Vagina (tissue), 2 donors: ENCODE measurements at regions not wholly inside any gene's neighbourhood (a gene's known extent, or its start where the extent isn't known, plus 50 kb on each side); places are given as distances from the start of the nearest gene placed in this dataset.
"Not testable (repeated sequence)": the region's sequence is repeated elsewhere in the genome, so short reads cannot be mapped to it uniquely, and the experiment has no call there.

Experiments
- DNase-seq, 2 donors: peaks; one replicate each; pipeline ENCODE4 v3.0.0-alpha.2; 2017; ENCODE audit errors: extremely low spot score in 2 of 2
- H3K27ac ChIP-seq: fragments of 200-600 bp; sonication (generic); one replicate; pipeline ENCODE4 v1.5.1; 2019
- H3K27me3 ChIP-seq: fragments of 200-600 bp; sonication (generic); one replicate; pipeline ENCODE4 v1.5.1; 2019
- H3K36me3 ChIP-seq, 2 donors: fragments of 200-600 bp; sonication (generic); one replicate each; pipeline ENCODE4 v1.5.1; 2017 to 2019
- H3K4me1 ChIP-seq: fragments of 200-600 bp; sonication (generic); one replicate; pipeline ENCODE4 v1.5.1; 2019
- H3K4me3 ChIP-seq, 2 donors: fragments of 200-600 bp; sonication (generic); 1 replicate in 1 of 2; 2 replicates in 1 of 2; pipeline ENCODE4 v1.5.1; 2016 to 2019
- H3K9me3 ChIP-seq: fragments of 200-600 bp; sonication (generic); one replicate; pipeline ENCODE4 v1.5.1; 2019
- CTCF ChIP-seq, 3 experiments: fragments of 450-650 bp in 2 of 3; fragments of 200-600 bp in 1 of 3; sonication (generic) in 1 of 3; IDR thresholded peaks; one replicate each; pipeline ENCODE4 v1.5.1; 2017 to 2019; ENCODE audit warnings: antibody characterized with exemption in 3 of 3, mild to moderate bottlenecking in 2 of 3, moderate library complexity in 2 of 3
- POLR2A ChIP-seq, 2 donors: fragments of 450-650 bp; IDR thresholded peaks; one replicate each; pipeline ENCODE4 v1.6.1; 2017; ENCODE audit warnings: antibody characterized with exemption in 2 of 2, mild to moderate bottlenecking in 2 of 2, moderate library complexity in 2 of 2
- POLR2AphosphoS5 ChIP-seq, 2 donors: sonication (generic); formaldehyde crosslinking; IDR thresholded peaks; one replicate each; pipeline ENCODE4 v1.9.0; 2017; ENCODE audit warnings: antibody characterized with exemption in 2 of 2, mild to moderate bottlenecking in 2 of 2, low read depth in 1 of 2; ENCODE audit not compliant: insufficient read depth in 1 of 2
- intact Hi-C: fragments of 100-400 bp; cut with DNase I; formaldehyde crosslinking; loops from one replicate; pipeline ENCODE4 v1.15.1; 2023

DNA sequence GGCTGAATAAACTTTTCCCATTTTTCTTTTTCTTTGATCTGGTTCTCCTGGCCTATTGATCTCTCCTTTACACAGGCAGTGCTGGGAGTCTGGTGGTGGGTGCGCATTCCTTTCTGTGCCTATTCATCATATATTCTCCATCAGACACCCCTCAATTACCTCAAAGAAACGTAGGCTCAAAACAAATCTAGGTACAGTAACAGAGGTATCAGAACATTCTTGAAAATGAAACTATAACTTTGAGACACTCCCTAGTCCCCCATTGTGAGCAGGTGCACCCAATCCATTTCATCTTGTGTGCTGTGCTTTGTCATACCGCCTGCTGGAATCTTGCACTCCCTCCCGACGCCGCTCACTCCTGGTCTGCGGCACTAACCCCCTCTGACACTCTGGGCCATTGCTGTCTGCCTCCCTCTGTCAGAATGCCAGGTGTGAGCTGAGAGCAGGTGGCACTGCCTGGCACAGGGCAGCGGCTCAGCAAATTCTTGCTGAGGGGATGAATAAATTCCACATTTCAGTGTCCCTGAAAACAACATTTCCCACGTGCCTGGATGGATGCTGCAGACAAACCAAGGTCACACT, 303.4 kb upstream of the EXOC2 start:
- no peaks in the 10 kb centered on the region for H3K27me3 ChIP-seq
- no peak overlapping the region for H3K27ac ChIP-seq
- H3K4me1 ChIP-seq = no peaks in the 10 kb centered on the region
- no peak for DNase-seq
- TF ChIP-seq CTCF (IDR thresholded peaks at IDR 0.05) (no peak), POLR2AphosphoS5 (IDR thresholded peaks at IDR 0.05; ENCODE audit: insufficient read depth in 1 of 2, low read depth in 1 of 2) (no peak), POLR2A (IDR thresholded peaks at IDR 0.05) (no peak)
- no peak overlapping the region for H3K4me3 ChIP-seq
- no peaks in the 10 kb centered on the region for H3K36me3 ChIP-seq
- intact Hi-C loops = no loop called here
- no peaks in the 10 kb centered on the region for H3K9me3 ChIP-seq

DNA sequence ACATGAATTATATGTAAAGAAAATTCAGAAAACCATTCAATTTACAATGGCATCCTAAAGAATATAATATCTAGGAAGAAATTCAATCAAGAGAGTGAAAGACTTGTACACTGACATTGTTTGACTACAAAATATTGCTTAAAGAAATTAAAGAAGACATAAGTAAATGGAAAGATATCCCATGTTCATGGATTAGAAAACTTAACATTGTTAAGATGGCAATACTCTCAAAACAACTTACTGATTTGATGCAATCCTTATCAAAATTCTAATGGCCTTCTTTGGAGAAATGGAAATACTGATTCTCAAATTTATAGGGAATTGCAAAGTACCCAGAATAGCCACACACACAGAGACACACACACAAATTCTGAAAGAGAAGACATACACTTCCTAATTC, 298.3 kb upstream of the EXOC2 start:
- TF ChIP-seq POLR2A (IDR thresholded peaks at IDR 0.05) = no peak
- Histone ChIP-seq H3K27ac (no peak overlapping the region), H3K36me3 (no peaks in the 10 kb centered on the region), H3K4me3 (no peak overlapping the region), H3K9me3 (no peaks in the 10 kb centered on the region), H3K4me1 (no peaks in the 10 kb centered on the region), H3K27me3 (no peaks in the 10 kb centered on the region)
- intact Hi-C loops = no loop called here
- DNase-seq = no peak

DNA sequence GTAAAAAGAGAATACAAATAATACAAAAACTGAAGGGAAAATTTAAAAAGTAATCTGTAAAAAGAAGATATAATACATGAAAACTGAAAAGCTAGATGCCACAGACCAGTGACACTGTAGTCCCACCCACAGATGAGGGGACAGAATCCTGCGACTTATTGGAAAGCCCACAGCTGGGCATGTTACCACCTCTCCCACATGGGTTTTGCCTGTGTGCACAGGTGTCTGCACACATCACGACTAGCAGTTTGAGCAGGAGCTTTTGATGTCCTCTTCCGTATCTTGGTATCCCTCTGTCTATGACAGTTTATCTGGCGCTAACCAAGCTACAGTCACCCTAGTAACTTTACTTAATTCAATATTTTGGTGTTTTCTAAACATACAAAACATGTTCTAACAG, 291.1 kb upstream of the EXOC2 start:
- intact Hi-C loops = no loop called here
- Histone ChIP-seq H3K9me3 (no peaks in the 10 kb centered on the region), H3K4me1 (no peaks in the 10 kb centered on the region), H3K36me3 (no peaks in the 10 kb centered on the region), H3K27me3 (no peaks in the 10 kb centered on the region), H3K27ac (no peak overlapping the region), H3K4me3 (no peak overlapping the region)
- TF ChIP-seq POLR2A (IDR thresholded peaks at IDR 0.05) (no peak), POLR2AphosphoS5 (IDR thresholded peaks at IDR 0.05; ENCODE audit: insufficient read depth in 1 of 2, low read depth in 1 of 2) (no peak), CTCF (IDR thresholded peaks at IDR 0.05) (no peak)
- peak in 1 of 2 donors; percentile 44 for DNase-seq

GRCh38 chr6:978937-979685, 286.2 kb upstream of the EXOC2 start:
- Histone ChIP-seq H3K36me3 (no peaks in the 10 kb centered on the region), H3K27me3 (no peaks in the 10 kb centered on the region), H3K4me1 (no peaks in the 10 kb centered on the region), H3K9me3 (peaks cover 5% of the 10 kb centered on the region), H3K4me3 (no peak overlapping the region), H3K27ac (no peak overlapping the region)
- DNase-seq = no peak
- intact Hi-C loops = no loop called here
- TF ChIP-seq POLR2AphosphoS5 (IDR thresholded peaks at IDR 0.05; ENCODE audit: insufficient read depth in 1 of 2, low read depth in 1 of 2) (no peak), CTCF (IDR thresholded peaks at IDR 0.05) (no peak), POLR2A (IDR thresholded peaks at IDR 0.05) (no peak)

DNA sequence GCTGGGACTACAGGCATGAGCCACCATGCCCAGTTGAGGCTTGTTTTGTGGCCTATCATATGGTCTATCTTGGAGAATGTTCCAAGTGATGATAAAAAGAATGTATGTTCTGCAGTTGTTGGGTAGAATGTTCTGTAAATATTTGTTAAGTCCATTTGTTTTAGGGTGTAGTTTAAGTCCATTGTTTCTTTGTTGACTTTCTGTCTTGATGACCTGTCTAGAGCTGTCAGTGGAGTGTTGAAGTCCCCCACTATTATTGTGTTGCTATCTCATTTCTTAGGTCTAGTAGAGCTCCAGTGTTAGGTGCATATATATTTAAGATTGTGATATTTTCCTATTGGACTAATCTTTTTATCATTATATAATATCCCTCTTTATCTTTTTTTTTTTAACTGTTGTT, 284.3 kb upstream of the EXOC2 start:
- intact Hi-C loops = not testable (repeated sequence)

GRCh38 chr6:971981-972640, 279.2 kb upstream of the EXOC2 start:
- H3K9me3 ChIP-seq = peaks cover 5% of the 10 kb centered on the region
- TF ChIP-seq POLR2AphosphoS5 (IDR thresholded peaks at IDR 0.05; ENCODE audit: insufficient read depth in 1 of 2, low read depth in 1 of 2) (no peak), POLR2A (IDR thresholded peaks at IDR 0.05) (no peak), CTCF (IDR thresholded peaks at IDR 0.05) (no peak)

More for the DNA sequence above, 284.3 kb upstream of the EXOC2 start:
- H3K27me3 ChIP-seq, H3K9me3 ChIP-seq, H3K4me3 ChIP-seq, H3K4me1 ChIP-seq, DNase-seq, H3K27ac ChIP-seq, H3K36me3 ChIP-seq: not testable (repeated sequence)

More at GRCh38 chr6:971981-972640, 279.2 kb upstream of the EXOC2 start:
- intact Hi-C loops = no loop called here
- H3K4me3 ChIP-seq = no peak overlapping the region
- H3K4me1 ChIP-seq = no peaks in the 10 kb centered on the region
- no peaks in the 10 kb centered on the region for H3K36me3 ChIP-seq
- H3K27me3 ChIP-seq = no peaks in the 10 kb centered on the region
- no peak overlapping the region for H3K27ac ChIP-seq
- no peak for DNase-seq
